ENCODE measurements at regions not wholly inside any gene's neighbourhood (a gene's known extent, or its start where the extent isn't known, plus 50 kb on each side); places are given as distances from the start of the nearest gene placed in this dataset.

DNA sequence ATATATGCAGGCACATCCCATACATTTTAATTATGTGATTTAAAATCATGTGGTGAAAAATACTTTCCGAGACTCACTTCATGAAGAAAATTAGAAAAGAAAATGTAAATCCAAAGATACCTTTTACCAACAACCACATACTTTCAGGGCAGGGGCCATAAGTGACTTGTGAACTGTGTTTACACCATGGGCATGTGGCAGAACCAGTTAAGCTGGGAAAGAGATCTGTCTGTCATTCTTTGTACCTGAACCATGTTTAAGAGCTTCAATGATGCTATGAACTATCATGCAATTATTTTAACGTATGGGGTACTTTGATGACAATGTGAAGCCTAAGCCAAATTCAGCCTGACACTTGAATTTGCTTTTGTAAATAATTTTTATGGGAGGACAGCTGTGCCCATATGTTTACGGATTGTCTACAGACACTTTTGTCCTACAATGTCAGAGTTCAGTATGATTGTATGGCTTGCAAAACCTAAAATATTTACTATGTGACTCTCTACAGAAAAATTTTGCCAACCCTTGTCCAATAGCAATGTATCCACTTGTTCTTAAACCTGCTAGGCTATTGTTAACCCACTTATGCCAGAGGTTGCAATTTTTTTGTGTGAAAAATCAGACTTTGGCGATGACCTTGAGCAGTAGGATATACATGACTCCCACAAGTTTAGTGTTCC is 654.6 kb downstream of the TNS3 start:
- TF ChIP-seq, protein P1, sequence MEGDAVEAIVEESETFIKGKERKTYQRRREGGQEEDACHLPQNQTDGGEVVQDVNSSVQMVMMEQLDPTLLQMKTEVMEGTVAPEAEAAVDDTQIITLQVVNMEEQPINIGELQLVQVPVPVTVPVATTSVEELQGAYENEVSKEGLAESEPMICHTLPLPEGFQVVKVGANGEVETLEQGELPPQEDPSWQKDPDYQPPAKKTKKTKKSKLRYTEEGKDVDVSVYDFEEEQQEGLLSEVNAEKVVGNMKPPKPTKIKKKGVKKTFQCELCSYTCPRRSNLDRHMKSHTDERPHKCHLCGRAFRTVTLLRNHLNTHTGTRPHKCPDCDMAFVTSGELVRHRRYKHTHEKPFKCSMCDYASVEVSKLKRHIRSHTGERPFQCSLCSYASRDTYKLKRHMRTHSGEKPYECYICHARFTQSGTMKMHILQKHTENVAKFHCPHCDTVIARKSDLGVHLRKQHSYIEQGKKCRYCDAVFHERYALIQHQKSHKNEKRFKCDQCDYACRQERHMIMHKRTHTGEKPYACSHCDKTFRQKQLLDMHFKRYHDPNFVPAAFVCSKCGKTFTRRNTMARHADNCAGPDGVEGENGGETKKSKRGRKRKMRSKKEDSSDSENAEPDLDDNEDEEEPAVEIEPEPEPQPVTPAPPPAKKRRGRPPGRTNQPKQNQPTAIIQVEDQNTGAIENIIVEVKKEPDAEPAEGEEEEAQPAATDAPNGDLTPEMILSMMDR (IDR thresholded peaks at IDR 0.05): no peak
- no peak for TF ChIP-seq POLR2A (IDR thresholded peaks at IDR 0.05)
